Erythroblast (primary cell): ENCODE measurements at regions not wholly inside any gene's neighbourhood (a gene's known extent, or its start where the extent isn't known, plus 50 kb on each side); places are given as distances from the start of the nearest gene placed in this dataset.

ENCODE experiments used
- GATA1 ChIP-seq: IDR thresholded peaks from 2 replicates; pipeline ENCODE4 v1.6.1; 2011; ENCODE audit warnings: low read depth, mild to moderate bottlenecking, control low read depth, low read length, moderate library complexity
- POLR2A ChIP-seq: IDR thresholded peaks from 2 replicates; pipeline ENCODE4 v1.6.1; 2011; ENCODE audit warnings: mild to moderate bottlenecking, low read length

DNA sequence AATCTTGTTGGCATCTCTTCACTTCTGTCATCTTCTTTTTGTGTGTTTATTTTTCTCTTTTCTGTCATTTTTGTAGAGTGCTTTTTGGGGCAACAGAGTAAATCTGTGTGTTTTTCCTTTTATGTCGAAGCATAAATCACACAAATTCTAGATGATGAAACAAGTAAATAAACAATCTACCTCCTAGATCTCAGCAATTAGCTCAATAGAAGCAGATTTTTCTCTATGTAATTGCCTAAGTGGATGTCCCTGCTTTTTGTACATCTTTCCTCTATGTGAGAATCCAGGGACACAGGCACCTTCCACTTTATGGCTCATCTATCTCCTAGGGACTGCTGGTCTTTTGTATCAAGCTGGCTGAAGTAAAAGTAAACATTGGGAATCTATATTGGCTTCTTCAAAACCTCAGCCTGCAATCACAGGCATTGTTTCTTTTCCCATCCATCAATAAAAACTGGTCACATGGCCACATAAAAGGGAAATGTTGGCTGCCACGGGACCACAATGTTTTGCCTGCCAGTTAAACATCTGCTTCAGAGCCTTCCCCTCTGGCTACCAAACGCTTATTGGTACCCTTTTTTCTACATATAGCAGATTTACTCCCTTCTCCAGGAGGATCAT lies 323.8 kb downstream of the LMO7 start:
- no peak for TF ChIP-seq POLR2A
- TF ChIP-seq GATA1 = no peak
